Right atrium auricular region (tissue), 2 donors: ENCODE measurements at regions not wholly inside any gene's neighbourhood (a gene's known extent, or its start where the extent isn't known, plus 50 kb on each side); places are given as distances from the start of the nearest gene placed in this dataset.
"Not testable (repeated sequence)": the region's sequence is repeated elsewhere in the genome, so short reads cannot be mapped to it uniquely, and the experiment has no call there.

Experiments used
- DNase-seq: peaks from one replicate; pipeline ENCODE4 v3.0.0-alpha.2; 2019; ENCODE audit warnings: low spot score
- H3K27ac ChIP-seq, 2 donors: fragments of 200-600 bp; sonication (generic); 1 replicate in 1 of 2; 2 replicates in 1 of 2; pipeline ENCODE4 v1.5.1; 2016 to 2019
- H3K27me3 ChIP-seq, 2 donors: fragments of 200-600 bp; sonication (generic); one replicate each; pipeline versions ENCODE4 v1.5.1 to v1.6.0; 2017 to 2019
- H3K36me3 ChIP-seq: fragments of 200-600 bp; sonication (generic); one replicate; pipeline ENCODE4 v1.5.1; 2016
- H3K4me1 ChIP-seq, 2 donors: fragments of 200-600 bp; sonication (generic); one replicate each; pipeline versions ENCODE4 v1.5.1 to v1.6.0; 2017 to 2019
- H3K4me3 ChIP-seq, 2 donors: fragments of 200-600 bp; sonication (generic); 1 replicate in 1 of 2; 2 replicates in 1 of 2; pipeline ENCODE4 v1.5.1; 2017 to 2019; ENCODE audit warnings: mild to moderate bottlenecking in 1 of 2, moderate library complexity in 1 of 2
- H3K9me3 ChIP-seq, 2 donors: fragments of 200-600 bp; sonication (generic); one replicate each; pipeline ENCODE4 v1.5.1; 2019
- TF ChIP-seq, protein P1 (sequence below), 2 donors: fragments of 200-600 bp; sonication (generic); IDR thresholded peaks; one replicate each; pipeline ENCODE4 v1.5.1; 2019; ENCODE audit warnings: antibody characterized with exemption in 2 of 2

DNA sequence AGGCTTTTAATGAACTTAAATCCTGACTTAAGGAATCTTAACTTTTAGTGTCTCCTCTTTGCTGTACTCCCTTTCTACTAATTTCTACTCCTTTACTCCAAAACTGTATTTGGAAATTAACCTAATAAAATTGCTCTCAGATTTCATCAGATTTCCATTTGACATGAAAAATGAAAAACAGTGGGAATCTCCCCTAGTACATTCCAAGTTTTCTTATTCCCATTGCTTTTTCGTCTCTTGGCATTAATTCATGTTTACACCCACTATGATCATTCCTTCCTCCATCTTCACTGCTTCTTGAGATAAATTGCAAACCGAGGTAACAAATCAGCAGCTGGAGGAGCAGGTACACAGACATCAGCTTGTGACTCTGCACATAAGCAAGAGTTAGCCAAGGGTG lies 208.7 kb downstream of the VGLL3 start:
- no peaks in the 10 kb centered on the region for H3K4me1 ChIP-seq
- H3K27ac ChIP-seq = no peak overlapping the region
- no peaks in the 10 kb centered on the region for H3K36me3 ChIP-seq
- H3K27me3 ChIP-seq = no peaks in the 10 kb centered on the region
- no peak for DNase-seq
- no peak overlapping the region for H3K4me3 ChIP-seq
- no peaks in the 10 kb centered on the region for H3K9me3 ChIP-seq
- TF ChIP-seq, protein P1, sequence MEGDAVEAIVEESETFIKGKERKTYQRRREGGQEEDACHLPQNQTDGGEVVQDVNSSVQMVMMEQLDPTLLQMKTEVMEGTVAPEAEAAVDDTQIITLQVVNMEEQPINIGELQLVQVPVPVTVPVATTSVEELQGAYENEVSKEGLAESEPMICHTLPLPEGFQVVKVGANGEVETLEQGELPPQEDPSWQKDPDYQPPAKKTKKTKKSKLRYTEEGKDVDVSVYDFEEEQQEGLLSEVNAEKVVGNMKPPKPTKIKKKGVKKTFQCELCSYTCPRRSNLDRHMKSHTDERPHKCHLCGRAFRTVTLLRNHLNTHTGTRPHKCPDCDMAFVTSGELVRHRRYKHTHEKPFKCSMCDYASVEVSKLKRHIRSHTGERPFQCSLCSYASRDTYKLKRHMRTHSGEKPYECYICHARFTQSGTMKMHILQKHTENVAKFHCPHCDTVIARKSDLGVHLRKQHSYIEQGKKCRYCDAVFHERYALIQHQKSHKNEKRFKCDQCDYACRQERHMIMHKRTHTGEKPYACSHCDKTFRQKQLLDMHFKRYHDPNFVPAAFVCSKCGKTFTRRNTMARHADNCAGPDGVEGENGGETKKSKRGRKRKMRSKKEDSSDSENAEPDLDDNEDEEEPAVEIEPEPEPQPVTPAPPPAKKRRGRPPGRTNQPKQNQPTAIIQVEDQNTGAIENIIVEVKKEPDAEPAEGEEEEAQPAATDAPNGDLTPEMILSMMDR (IDR thresholded peaks at IDR 0.05) = no peak

DNA sequence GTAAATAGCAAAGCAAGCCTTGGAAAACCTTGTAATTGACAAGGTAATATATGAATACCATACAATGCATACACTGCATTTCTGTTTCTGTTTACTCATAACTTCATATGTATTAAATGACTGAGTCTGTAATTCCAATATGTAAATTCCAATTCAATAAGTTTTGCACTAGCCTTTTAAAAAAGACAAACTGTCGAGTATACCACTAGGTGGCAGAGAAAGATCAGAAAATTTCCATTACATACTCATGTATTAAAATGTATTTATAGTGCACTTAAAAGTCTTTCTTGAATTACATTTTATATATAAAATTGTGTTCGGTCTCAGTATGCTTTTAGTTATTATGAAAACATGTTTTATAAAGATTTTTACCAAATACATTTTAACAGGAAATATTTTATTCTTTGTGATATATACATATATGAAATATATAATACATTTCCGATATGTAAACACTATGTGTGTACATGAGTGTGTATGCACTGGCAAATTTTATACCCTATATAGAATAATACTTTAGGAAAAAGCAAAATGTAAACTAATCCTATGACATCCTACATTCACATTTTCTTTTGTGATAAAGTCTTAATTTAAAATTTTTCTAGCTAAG lies 216.8 kb downstream of the VGLL3 start:
- Histone ChIP-seq H3K27me3 (no peaks in the 10 kb centered on the region), H3K36me3 (no peaks in the 10 kb centered on the region), H3K27ac (no peak overlapping the region), H3K4me3 (no peak overlapping the region), H3K4me1 (no peaks in the 10 kb centered on the region), H3K9me3 (no peaks in the 10 kb centered on the region)
- DNase-seq = no peak
- TF ChIP-seq, protein P1 (IDR thresholded peaks at IDR 0.05) = peak; percentile 14 to 66

DNA sequence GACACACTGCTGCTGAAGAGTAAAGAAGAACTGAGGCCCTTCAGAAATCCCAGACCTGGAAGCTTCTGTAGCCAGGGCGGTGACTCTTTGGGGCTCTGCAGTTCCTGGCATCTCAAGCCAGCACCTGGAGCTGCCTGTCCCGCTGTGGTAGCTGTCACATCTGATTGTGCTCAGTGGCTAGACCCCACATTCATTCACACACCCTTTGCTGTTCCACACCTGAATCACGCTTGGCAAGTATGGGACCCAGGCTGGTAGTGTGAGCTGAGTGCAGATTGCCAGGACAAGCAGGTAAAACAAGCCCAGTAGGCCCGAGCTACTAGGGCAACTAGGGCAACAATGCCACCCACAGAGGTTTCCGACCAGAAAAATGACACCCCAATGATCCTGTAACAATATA lies 218.2 kb downstream of the VGLL3 start:
- Histone ChIP-seq H3K4me1 (no peaks in the 10 kb centered on the region), H3K9me3 (no peaks in the 10 kb centered on the region), H3K27me3 (no peaks in the 10 kb centered on the region), H3K27ac (no peak overlapping the region), H3K4me3 (no peak overlapping the region), H3K36me3 (no peaks in the 10 kb centered on the region)
- TF ChIP-seq, protein P1 (IDR thresholded peaks at IDR 0.05) = no peak
- no peak for DNase-seq

DNA sequence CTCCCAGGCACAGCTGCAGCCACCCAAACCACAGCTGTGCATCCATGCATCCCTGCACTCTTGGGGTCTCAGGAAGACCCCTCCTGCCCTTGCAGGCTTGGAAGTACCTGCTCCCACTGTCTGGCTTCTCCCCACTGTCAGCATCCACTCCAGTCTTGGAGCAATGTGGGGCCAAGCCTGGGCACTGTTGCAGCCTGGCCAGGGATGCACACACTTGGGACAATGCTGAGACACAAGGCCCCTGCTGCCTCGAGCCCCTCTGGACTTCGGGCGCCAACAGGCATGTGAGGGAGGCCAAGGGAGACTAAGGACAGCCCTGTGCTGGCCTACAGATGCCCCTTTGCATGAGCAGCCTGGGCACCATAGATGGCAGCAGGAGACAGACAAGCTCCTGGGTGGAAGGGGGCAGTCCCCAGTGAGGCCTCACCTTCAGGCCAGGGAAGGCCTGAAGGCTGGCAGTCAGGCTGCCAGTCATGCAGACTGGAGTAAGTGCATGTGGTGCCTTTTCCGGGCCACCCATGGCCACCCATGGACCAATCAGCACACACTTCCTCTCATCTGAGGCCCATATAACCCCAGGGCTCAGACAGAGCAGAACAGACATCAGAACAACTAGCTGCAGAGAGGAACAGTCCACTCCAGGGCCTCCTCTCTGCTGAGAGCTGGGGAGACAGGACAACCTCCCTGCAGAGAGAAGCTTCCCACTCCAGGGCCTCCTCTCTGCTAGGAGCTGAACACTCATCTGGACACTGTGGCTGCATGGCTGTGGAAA lies 219.0 kb downstream of the VGLL3 start:
- Histone ChIP-seq H3K4me3 (no peak overlapping the region), H3K27ac (no peak overlapping the region), H3K9me3 (no peaks in the 10 kb centered on the region), H3K36me3 (no peaks in the 10 kb centered on the region), H3K4me1 (no peaks in the 10 kb centered on the region), H3K27me3 (no peaks in the 10 kb centered on the region)
- TF ChIP-seq, protein P1 (IDR thresholded peaks at IDR 0.05) = no peak
- no peak for DNase-seq

DNA sequence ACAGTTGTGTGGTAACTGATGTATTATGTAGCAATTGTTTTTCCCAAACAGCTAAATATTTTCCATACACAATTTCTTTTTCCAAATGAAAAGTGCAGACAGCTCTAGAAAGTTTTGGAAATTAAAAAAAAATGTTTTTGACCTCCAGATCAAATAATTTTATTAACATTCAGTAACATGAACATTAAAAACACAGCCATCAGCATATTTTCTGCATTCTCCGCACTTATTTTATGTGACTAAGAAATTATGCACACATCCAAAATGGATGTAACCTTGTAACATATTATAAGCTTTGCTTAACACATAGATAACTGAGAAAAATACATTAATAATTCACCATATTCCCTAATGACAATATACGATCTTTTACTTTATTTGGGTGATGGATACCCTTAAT lies 224.6 kb downstream of the VGLL3 start:
- Histone ChIP-seq H3K9me3 (no peaks in the 10 kb centered on the region), H3K27ac (no peak overlapping the region), H3K27me3 (no peaks in the 10 kb centered on the region), H3K4me1 (no peaks in the 10 kb centered on the region), H3K36me3 (no peaks in the 10 kb centered on the region), H3K4me3 (no peak overlapping the region)
- no peak for DNase-seq
- TF ChIP-seq, protein P1 (IDR thresholded peaks at IDR 0.05) = no peak

DNA sequence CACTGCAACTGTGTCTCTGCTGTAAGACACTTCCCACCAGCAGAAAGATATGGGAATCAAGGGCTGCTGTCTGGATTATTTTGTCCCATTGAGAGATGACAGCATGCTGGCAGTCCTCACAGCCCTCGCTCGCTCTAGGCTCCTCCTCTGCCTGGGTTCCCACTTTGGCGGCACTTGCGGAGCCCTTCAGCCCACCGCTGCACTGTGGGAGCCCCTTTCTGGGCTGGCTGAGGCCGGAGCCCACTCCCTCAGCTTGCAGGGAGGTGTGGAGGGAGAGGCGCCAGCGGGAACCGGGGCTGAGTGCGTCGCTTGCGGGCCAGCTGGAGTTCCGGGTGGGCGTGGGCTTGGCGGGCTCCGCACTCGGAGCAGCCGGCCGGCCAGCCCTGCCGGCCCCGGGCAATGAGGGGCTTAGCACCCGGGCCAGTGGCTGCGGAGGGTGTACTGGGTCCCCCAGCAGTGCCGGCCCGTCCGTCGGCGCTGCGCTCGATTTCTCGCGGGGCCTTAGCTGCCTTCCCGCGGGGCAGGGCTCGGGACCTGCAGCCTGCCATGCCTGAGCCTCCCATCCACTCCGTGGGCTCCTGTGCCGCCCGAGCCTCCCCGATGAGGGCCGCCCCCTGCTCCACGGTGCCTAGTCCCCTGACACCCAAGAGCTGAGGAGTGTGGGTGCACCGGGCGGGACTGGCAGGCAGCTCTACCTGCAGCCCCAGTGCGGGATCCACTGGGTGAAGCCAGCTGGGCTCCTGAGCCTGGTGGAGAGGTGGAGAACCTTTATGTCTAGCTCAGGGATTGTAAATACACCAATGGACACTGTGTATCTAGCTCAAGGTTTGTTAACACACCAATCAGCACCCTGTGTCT lies 233.4 kb downstream of the VGLL3 start:
- H3K4me1 ChIP-seq, DNase-seq: not testable (repeated sequence)

More for the DNA sequence above, 233.4 kb downstream of the VGLL3 start:
- not testable (repeated sequence) for H3K9me3 ChIP-seq, H3K36me3 ChIP-seq, H3K4me3 ChIP-seq, H3K27ac ChIP-seq, H3K27me3 ChIP-seq
